Suprapubic skin (tissue), 3 donors: ENCODE measurements at regions not wholly inside any gene's neighbourhood (a gene's known extent, or its start where the extent isn't known, plus 50 kb on each side); places are given as distances from the start of the nearest gene placed in this dataset.

Experiments used
- POLR2A ChIP-seq, 2 donors: fragments of 450-650 bp; IDR thresholded peaks; one replicate each; pipeline ENCODE4 v1.6.1; 2017; ENCODE audit warnings: antibody characterized with exemption in 2 of 2, mild to moderate bottlenecking in 2 of 2, moderate library complexity in 2 of 2
- TF ChIP-seq, protein P1 (sequence below), 2 donors: fragments of 200-600 bp in 1 of 2; fragments of 450-650 bp in 1 of 2; sonication (generic) in 1 of 2; IDR thresholded peaks; one replicate each; pipeline ENCODE4 v1.5.1; 2016 to 2019; ENCODE audit warnings: antibody characterized with exemption in 2 of 2, mild to moderate bottlenecking in 1 of 2, moderate library complexity in 1 of 2

DNA sequence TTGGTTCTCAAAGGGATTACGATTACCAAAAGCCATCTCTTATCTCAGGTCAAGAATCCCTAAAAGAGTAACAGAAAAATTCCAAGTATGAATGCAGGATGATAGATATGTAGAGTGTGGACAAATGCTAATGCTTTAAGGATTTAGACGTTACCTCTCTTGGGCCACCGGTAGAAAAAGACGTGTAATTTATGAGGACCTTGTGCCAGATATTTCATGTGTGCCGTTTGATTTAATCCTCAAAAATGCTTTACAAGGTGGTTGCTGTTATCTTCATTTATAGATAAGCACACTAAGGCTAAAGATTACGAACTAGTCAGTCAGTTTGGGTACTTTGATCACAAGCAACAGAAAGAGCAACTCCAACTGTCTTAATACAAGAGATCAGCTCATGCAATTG, 370.8 kb upstream of the JAG1 start:
- no peak for TF ChIP-seq POLR2A (IDR thresholded peaks at IDR 0.05)
- TF ChIP-seq, protein P1, sequence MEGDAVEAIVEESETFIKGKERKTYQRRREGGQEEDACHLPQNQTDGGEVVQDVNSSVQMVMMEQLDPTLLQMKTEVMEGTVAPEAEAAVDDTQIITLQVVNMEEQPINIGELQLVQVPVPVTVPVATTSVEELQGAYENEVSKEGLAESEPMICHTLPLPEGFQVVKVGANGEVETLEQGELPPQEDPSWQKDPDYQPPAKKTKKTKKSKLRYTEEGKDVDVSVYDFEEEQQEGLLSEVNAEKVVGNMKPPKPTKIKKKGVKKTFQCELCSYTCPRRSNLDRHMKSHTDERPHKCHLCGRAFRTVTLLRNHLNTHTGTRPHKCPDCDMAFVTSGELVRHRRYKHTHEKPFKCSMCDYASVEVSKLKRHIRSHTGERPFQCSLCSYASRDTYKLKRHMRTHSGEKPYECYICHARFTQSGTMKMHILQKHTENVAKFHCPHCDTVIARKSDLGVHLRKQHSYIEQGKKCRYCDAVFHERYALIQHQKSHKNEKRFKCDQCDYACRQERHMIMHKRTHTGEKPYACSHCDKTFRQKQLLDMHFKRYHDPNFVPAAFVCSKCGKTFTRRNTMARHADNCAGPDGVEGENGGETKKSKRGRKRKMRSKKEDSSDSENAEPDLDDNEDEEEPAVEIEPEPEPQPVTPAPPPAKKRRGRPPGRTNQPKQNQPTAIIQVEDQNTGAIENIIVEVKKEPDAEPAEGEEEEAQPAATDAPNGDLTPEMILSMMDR (IDR thresholded peaks at IDR 0.05): no peak
